H9 (cell line): ENCODE measurements at regions not wholly inside any gene's neighbourhood (a gene's known extent, or its start where the extent isn't known, plus 50 kb on each side); places are given as distances from the start of the nearest gene placed in this dataset.

Experiments used
- DNase-seq: peaks from one replicate; pipeline ENCODE4 v3.0.0-alpha.2; 2017
- H2AFZ ChIP-seq: one replicate; pipeline ENCODE4 v1.6.1; 2013; ENCODE audit warnings: mild to moderate bottlenecking, low read length, control low read depth, moderate library complexity
- H2AK5ac ChIP-seq: 2 replicates; pipeline ENCODE4 v1.6.1; 2013; ENCODE audit warnings: low read length, control low read depth, mixed read lengths; ENCODE audit not compliant: insufficient read length
- H2BK120ac ChIP-seq: one replicate; pipeline ENCODE4 v1.6.1; 2013; ENCODE audit warnings: low read depth, mild to moderate bottlenecking, low read length, control low read depth, inconsistent platforms; ENCODE audit not compliant: poor library complexity, severe bottlenecking
- H2BK12ac ChIP-seq: 2 replicates; pipeline ENCODE4 v1.6.1; 2013; ENCODE audit warnings: low read length, control low read depth, mixed read lengths, low read depth; ENCODE audit not compliant: insufficient read length
- H2BK15ac ChIP-seq: 2 replicates; pipeline ENCODE4 v1.6.1; 2013; ENCODE audit warnings: low read depth, low read length, control low read depth
- H2BK20ac ChIP-seq: one replicate; pipeline ENCODE4 v1.6.1; 2013; ENCODE audit warnings: low read depth, mild to moderate bottlenecking, low read length, control low read depth, inconsistent platforms; ENCODE audit not compliant: poor library complexity, severe bottlenecking
- H2BK5ac ChIP-seq: 2 replicates; pipeline ENCODE4 v1.6.1; 2013; ENCODE audit warnings: low read length, control low read depth, mixed read lengths; ENCODE audit not compliant: insufficient read length
- H3K14ac ChIP-seq: 2 replicates; pipeline ENCODE4 v1.6.1; 2013; ENCODE audit warnings: low read length, control low read depth; ENCODE audit not compliant: insufficient read depth
- H3K18ac ChIP-seq: 2 replicates; pipeline ENCODE4 v1.6.1; 2013; ENCODE audit warnings: low read depth, mild to moderate bottlenecking, mixed read lengths, low read length, control low read depth; ENCODE audit not compliant: insufficient read length
- H3K23ac ChIP-seq: 2 replicates; pipeline ENCODE4 v1.6.1; 2013; ENCODE audit warnings: low read length, control low read depth, mixed read lengths, low read depth; ENCODE audit not compliant: insufficient read length
- H3K23me2 ChIP-seq: 2 replicates; pipeline ENCODE4 v1.6.1; 2013; ENCODE audit warnings: low read depth, mild to moderate bottlenecking, mixed read lengths, low read length, control low read depth; ENCODE audit not compliant: insufficient read length, poor library complexity, severe bottlenecking
- H3K27ac ChIP-seq: 2 replicates; pipeline ENCODE4 v1.5.1; 2013; ENCODE audit warnings: low read length, control low read depth, mixed read lengths, low read depth; ENCODE audit not compliant: insufficient read length
- H3K27me3 ChIP-seq: 2 replicates; pipeline ENCODE4 v1.6.1; 2013; ENCODE audit warnings: low read length, control low read depth, inconsistent platforms; ENCODE audit not compliant: insufficient read depth
- H3K4ac ChIP-seq: 2 replicates; pipeline ENCODE4 v1.6.1; 2013; ENCODE audit warnings: low read depth, mild to moderate bottlenecking, control low read depth, inconsistent platforms, low read length, moderate library complexity
- H3K4me1 ChIP-seq: 2 replicates; pipeline ENCODE4 v1.6.1; 2013; ENCODE audit warnings: low read length, control low read depth, inconsistent platforms; ENCODE audit not compliant: insufficient read depth
- H3K4me2 ChIP-seq: 2 replicates; pipeline ENCODE4 v1.6.1; 2013; ENCODE audit warnings: low read length, control low read depth, mixed read lengths; ENCODE audit not compliant: insufficient read length, insufficient read depth
- H3K56ac ChIP-seq: 2 replicates; pipeline ENCODE4 v1.6.1; 2013; ENCODE audit warnings: low read depth, mild to moderate bottlenecking, mixed read lengths, low read length, control low read depth; ENCODE audit not compliant: insufficient read length
- H3K79me1 ChIP-seq: 2 replicates; pipeline ENCODE4 v1.6.1; 2013; ENCODE audit warnings: low read depth, mild to moderate bottlenecking, moderate library complexity, low read length, control low read depth, inconsistent platforms; ENCODE audit not compliant: insufficient read depth, poor library complexity, severe bottlenecking
- H3K79me2 ChIP-seq: 2 replicates; pipeline ENCODE4 v1.6.1; 2013; ENCODE audit warnings: low read length, control low read depth, inconsistent platforms; ENCODE audit not compliant: insufficient read depth
- H3K9ac ChIP-seq: 2 replicates; pipeline ENCODE4 v1.6.1; 2013; ENCODE audit warnings: low read length, control low read depth, mixed read lengths; ENCODE audit not compliant: insufficient read length; ENCODE audit errors: extremely low read depth
- H3K9me3 ChIP-seq: one replicate; pipeline ENCODE4 v1.6.1; 2013; ENCODE audit warnings: low read depth, low read length, inconsistent platforms; ENCODE audit not compliant: control insufficient read depth
- H3T11ph ChIP-seq: one replicate; pipeline ENCODE4 v1.6.1; 2013; ENCODE audit warnings: mild to moderate bottlenecking, low read length, control low read depth, inconsistent platforms
- H4K20me1 ChIP-seq: one replicate; pipeline ENCODE4 v1.6.1; 2013; ENCODE audit not compliant: control insufficient read depth, insufficient read length, insufficient read depth
- H4K5ac ChIP-seq: 2 replicates; pipeline ENCODE4 v1.6.1; 2013; ENCODE audit warnings: low read depth, mild to moderate bottlenecking, mixed read lengths, low read length, control low read depth; ENCODE audit not compliant: insufficient read length
- H4K8ac ChIP-seq: replicated peaks from 2 replicates; pipeline ENCODE4 v1.6.1; 2013; ENCODE audit warnings: low read length, control low read depth, mixed read lengths, low read depth; ENCODE audit not compliant: insufficient read length
- H4K91ac ChIP-seq: 2 replicates; pipeline ENCODE4 v1.6.1; 2013; ENCODE audit warnings: low read depth, mild to moderate bottlenecking, moderate library complexity, mixed read lengths, low read length, control low read depth; ENCODE audit not compliant: insufficient read length
- H3K27ac Mint-ChIP-seq, 3 experiments: 2 replicates in 2 of 3; 3 replicates in 1 of 3; pipeline ENCODE4 v1.8.0; 2020 to 2021; ENCODE audit warnings: mixed read lengths in 3 of 3, mild to moderate bottlenecking in 1 of 3, moderate library complexity in 1 of 3
- H3K27me3 Mint-ChIP-seq: 2 replicates; pipeline ENCODE4 v1.8.0; 2021; ENCODE audit warnings: low read depth, mild to moderate bottlenecking, moderate library complexity, mixed read lengths
- H3K36me3 Mint-ChIP-seq, 3 experiments: 2 replicates in 2 of 3; 3 replicates in 1 of 3; pipeline ENCODE4 v1.8.0; 2020 to 2021; ENCODE audit warnings: low read depth in 3 of 3, mixed read lengths in 3 of 3; ENCODE audit not compliant: insufficient read depth in 1 of 3
- H3K4me1 Mint-ChIP-seq, 2 experiments: 2 replicates each; pipeline ENCODE4 v1.8.0; 2020; ENCODE audit warnings: mixed read lengths in 2 of 2
- H3K4me3 Mint-ChIP-seq, 2 experiments: 2 replicates in 1 of 2; 3 replicates in 1 of 2; pipeline ENCODE4 v1.8.0; 2020 to 2021; ENCODE audit warnings: mild to moderate bottlenecking in 2 of 2, mixed read lengths in 2 of 2, moderate library complexity in 1 of 2
- H3K9me3 Mint-ChIP-seq, 2 experiments: 2 replicates in 1 of 2; 3 replicates in 1 of 2; pipeline ENCODE4 v1.8.0; 2020; ENCODE audit warnings: mild to moderate bottlenecking in 2 of 2, mixed read lengths in 2 of 2, moderate library complexity in 1 of 2
- CTCF ChIP-seq: fragments of 200-600 bp; sonication (generic); conservative IDR thresholded peaks from 3 replicates; pipeline ENCODE4 v1.8.0; 2021; ENCODE audit warnings: antibody characterized with exemption, mild to moderate bottlenecking
- WGBS: extraction: QIAGEN DNeasy Blood & Tissue Kit; methylation state at CpG from one replicate; pipeline ENCODE4 v1.1.7; 2013; ENCODE audit warnings: missing lambda C conversion rate, low lambda C conversion rate, mixed read lengths; ENCODE audit not compliant: insufficient read length; ENCODE audit errors: extremely low coverage; 5-methylcytosine and 5-hydroxymethylcytosine counted together

GRCh38 chr10:36464291-36464690 is 661.1 kb upstream of the ANKRD30A start:
- H3K9me3 Mint-ChIP-seq = peaks cover 0 to 2% of the 10 kb centered on the region in 2 experiments; a peak in 3 of 5 replicates
- Histone ChIP-seq H3K27ac (no peak overlapping the region), H3K79me1 (no peaks in the 10 kb centered on the region), H3K14ac (no peak overlapping the region), H2BK120ac (no peak overlapping the region), H3T11ph (no peak overlapping the region), H2BK15ac (no peak overlapping the region), H2BK12ac (no peak overlapping the region), H3K18ac (no peak overlapping the region), H2AK5ac (no peak overlapping the region), H3K4me1 (no peaks in the 10 kb centered on the region), H3K56ac (no peak overlapping the region), H3K79me2 (no peaks in the 10 kb centered on the region), H2BK20ac (no peak overlapping the region), H3K27me3 (no peaks in the 10 kb centered on the region), H4K20me1 (no peaks in the 10 kb centered on the region), H2BK5ac (no peak overlapping the region), H4K8ac (no peak overlapping the region), H2AFZ (no peak overlapping the region), H3K9me3 (no peaks in the 10 kb centered on the region), H3K4ac (no peak overlapping the region), H3K9ac (no peak overlapping the region), H4K5ac (no peak overlapping the region), H4K91ac (no peak overlapping the region), H3K4me2 (no peak overlapping the region), H3K23ac (no peak overlapping the region), H3K23me2 (no peaks in the 10 kb centered on the region)
- TF ChIP-seq CTCF = no peak
- DNase-seq = no peak
- no peak overlapping the region for H3K4me3 Mint-ChIP-seq
- no peaks in the 10 kb centered on the region for H3K27me3 Mint-ChIP-seq
- no peak overlapping the region for H3K27ac Mint-ChIP-seq
- peaks cover 0 to 7% (median 0%) of the 10 kb centered on the region in 3 experiments; a peak in 3 of 7 replicates for H3K36me3 Mint-ChIP-seq
- no CpG with 5 or more reads among the region's 1 CpG for WGBS
- no peaks in the 10 kb centered on the region for H3K4me1 Mint-ChIP-seq
